ENCODE measurements at regions not wholly inside any gene's neighbourhood (a gene's known extent, or its start where the extent isn't known, plus 50 kb on each side); places are given as distances from the start of the nearest gene placed in this dataset.

GRCh38 chr5:143679777-143680176, 132.2 kb upstream of the HMHB1 start (continued):
- TF ChIP-seq, protein P1, sequence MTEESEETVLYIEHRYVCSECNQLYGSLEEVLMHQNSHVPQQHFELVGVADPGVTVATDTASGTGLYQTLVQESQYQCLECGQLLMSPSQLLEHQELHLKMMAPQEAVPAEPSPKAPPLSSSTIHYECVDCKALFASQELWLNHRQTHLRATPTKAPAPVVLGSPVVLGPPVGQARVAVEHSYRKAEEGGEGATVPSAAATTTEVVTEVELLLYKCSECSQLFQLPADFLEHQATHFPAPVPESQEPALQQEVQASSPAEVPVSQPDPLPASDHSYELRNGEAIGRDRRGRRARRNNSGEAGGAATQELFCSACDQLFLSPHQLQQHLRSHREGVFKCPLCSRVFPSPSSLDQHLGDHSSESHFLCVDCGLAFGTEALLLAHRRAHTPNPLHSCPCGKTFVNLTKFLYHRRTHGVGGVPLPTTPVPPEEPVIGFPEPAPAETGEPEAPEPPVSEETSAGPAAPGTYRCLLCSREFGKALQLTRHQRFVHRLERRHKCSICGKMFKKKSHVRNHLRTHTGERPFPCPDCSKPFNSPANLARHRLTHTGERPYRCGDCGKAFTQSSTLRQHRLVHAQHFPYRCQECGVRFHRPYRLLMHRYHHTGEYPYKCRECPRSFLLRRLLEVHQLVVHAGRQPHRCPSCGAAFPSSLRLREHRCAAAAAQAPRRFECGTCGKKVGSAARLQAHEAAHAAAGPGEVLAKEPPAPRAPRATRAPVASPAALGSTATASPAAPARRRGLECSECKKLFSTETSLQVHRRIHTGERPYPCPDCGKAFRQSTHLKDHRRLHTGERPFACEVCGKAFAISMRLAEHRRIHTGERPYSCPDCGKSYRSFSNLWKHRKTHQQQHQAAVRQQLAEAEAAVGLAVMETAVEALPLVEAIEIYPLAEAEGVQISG (CRISPR knock-in tag; IDR thresholded peaks at IDR 0.05): no peak
- TF ChIP-seq TFE3 (CRISPR knock-in tag; IDR thresholded peaks at IDR 0.05) (no peak), NFE2 (CRISPR knock-in tag; IDR thresholded peaks at IDR 0.05) (no peak), DR1 (CRISPR knock-in tag; IDR thresholded peaks at IDR 0.05) (no peak), RXRB (CRISPR knock-in tag; IDR thresholded peaks at IDR 0.05; ENCODE audit: borderline replicate concordance) (peak; percentile 63; the same call in 1 of the 2 replicates), NFRKB (IDR thresholded peaks at IDR 0.05) (no peak), POGZ (CRISPR knock-in tag; IDR thresholded peaks at IDR 0.05) (peak; percentile 43; the same call in 1 of the 2 replicates), ZNF704 (CRISPR knock-in tag; IDR thresholded peaks at IDR 0.05; ENCODE audit: borderline replicate concordance) (no peak), MAZ (IDR thresholded peaks at IDR 0.05; ENCODE audit: borderline replicate concordance, low read depth, low read length) (no peak), MAZ (CRISPR knock-in tag; IDR thresholded peaks at IDR 0.05; ENCODE audit: low read depth) (no peak), NR2C2 (CRISPR knock-in tag; IDR thresholded peaks at IDR 0.05; ENCODE audit: borderline replicate concordance) (no peak), KDM6A (CRISPR knock-in tag; IDR thresholded peaks at IDR 0.05; ENCODE audit: low read depth) (no peak), RERE (CRISPR knock-in tag; IDR thresholded peaks at IDR 0.05; ENCODE audit: low read depth) (no peak)
- TF ChIP-seq, protein P2, sequence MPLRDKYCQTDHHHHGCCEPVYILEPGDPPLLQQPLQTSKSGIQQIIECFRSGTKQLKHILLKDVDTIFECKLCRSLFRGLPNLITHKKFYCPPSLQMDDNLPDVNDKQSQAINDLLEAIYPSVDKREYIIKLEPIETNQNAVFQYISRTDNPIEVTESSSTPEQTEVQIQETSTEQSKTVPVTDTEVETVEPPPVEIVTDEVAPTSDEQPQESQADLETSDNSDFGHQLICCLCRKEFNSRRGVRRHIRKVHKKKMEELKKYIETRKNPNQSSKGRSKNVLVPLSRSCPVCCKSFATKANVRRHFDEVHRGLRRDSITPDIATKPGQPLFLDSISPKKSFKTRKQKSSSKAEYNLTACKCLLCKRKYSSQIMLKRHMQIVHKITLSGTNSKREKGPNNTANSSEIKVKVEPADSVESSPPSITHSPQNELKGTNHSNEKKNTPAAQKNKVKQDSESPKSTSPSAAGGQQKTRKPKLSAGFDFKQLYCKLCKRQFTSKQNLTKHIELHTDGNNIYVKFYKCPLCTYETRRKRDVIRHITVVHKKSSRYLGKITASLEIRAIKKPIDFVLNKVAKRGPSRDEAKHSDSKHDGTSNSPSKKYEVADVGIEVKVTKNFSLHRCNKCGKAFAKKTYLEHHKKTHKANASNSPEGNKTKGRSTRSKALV (CRISPR knock-in tag; IDR thresholded peaks at IDR 0.05): no peak
- TF ChIP-seq, protein P3, sequence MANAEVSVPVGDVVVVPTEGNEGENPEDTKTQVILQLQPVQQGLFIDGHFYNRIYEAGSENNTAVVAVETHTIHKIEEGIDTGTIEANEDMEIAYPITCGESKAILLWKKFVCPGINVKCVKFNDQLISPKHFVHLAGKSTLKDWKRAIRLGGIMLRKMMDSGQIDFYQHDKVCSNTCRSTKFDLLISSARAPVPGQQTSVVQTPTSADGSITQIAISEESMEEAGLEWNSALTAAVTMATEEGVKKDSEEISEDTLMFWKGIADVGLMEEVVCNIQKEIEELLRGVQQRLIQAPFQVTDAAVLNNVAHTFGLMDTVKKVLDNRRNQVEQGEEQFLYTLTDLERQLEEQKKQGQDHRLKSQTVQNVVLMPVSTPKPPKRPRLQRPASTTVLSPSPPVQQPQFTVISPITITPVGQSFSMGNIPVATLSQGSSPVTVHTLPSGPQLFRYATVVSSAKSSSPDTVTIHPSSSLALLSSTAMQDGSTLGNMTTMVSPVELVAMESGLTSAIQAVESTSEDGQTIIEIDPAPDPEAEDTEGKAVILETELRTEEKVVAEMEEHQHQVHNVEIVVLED (CRISPR knock-in tag; IDR thresholded peaks at IDR 0.05; ENCODE audit: borderline replicate concordance): no peak

All from HepG2 (cell line).